Osteocyte (in vitro differentiated cells): ENCODE measurements at regions not wholly inside any gene's neighbourhood (a gene's known extent, or its start where the extent isn't known, plus 50 kb on each side); places are given as distances from the start of the nearest gene placed in this dataset.

Source experiments
- DNase-seq: peaks from one replicate; pipeline ENCODE4 v3.0.0; 2021; ENCODE audit warnings: mixed read lengths; ENCODE audit not compliant: unreplicated experiment; ENCODE audit errors: extremely low spot score
- H3K27ac Mint-ChIP-seq: one replicate; pipeline ENCODE4 v1.8.0; 2021; ENCODE audit warnings: mild to moderate bottlenecking, mixed read lengths; ENCODE audit not compliant: unreplicated experiment
- H3K27me3 Mint-ChIP-seq: one replicate; pipeline ENCODE4 v1.8.0; 2021; ENCODE audit warnings: mixed read lengths; ENCODE audit not compliant: unreplicated experiment
- H3K36me3 Mint-ChIP-seq: one replicate; pipeline ENCODE4 v1.8.0; 2021; ENCODE audit warnings: mixed read lengths; ENCODE audit not compliant: unreplicated experiment
- H3K4me1 Mint-ChIP-seq: one replicate; pipeline ENCODE4 v1.8.0; 2021; ENCODE audit warnings: mixed read lengths; ENCODE audit not compliant: unreplicated experiment
- H3K4me3 Mint-ChIP-seq: one replicate; pipeline ENCODE4 v1.8.0; 2021; ENCODE audit warnings: mild to moderate bottlenecking, moderate library complexity, mixed read lengths; ENCODE audit not compliant: unreplicated experiment
- H3K9me3 Mint-ChIP-seq: one replicate; pipeline ENCODE4 v1.8.0; 2021; ENCODE audit warnings: mixed read lengths; ENCODE audit not compliant: unreplicated experiment
- TF ChIP-seq, protein P1 (sequence below): fragments of 200-600 bp; sonication (generic); IDR thresholded peaks from 2 replicates; pipeline ENCODE4 v1.5.0; 2021; ENCODE audit warnings: antibody characterized with exemption, mild to moderate bottlenecking, moderate library complexity

DNA sequence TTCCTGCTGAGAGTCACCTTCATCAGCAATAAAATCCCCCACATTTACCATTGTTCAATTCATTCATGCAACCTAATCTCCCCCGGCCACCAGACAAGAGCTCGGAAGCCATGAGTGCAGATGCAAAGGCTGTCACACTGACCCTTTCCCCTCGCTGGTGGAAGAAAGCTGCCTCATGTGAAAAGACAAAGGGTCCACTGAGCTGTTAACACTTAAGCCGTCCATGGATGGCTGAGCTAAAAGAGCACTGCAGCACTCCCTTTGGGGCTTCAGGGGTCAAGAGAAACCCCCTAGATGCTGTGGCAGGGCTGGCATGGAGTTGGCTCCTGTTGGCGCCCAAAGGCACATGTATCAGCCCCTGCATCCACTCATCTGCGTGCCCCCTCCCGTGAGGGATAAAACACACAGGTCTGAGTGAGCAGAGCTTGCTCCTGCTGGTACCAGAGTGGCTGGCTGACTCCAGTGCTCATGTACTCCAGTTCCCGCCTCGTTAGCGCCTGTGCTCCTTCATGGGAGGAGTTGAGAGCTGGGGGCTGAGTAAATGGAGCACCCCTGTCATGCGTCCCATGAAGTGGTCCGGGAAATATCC is 216.5 kb downstream of the PDHA2 start:
- Mint-ChIP-seq H3K9me3 (no peaks in the 10 kb centered on the region), H3K27ac (no peak overlapping the region), H3K36me3 (no peaks in the 10 kb centered on the region), H3K4me1 (peaks cover 1% of the 10 kb centered on the region), H3K4me3 (no peak overlapping the region), H3K27me3 (peaks cover 1% of the 10 kb centered on the region)
- no peak for DNase-seq
- TF ChIP-seq, protein P1, sequence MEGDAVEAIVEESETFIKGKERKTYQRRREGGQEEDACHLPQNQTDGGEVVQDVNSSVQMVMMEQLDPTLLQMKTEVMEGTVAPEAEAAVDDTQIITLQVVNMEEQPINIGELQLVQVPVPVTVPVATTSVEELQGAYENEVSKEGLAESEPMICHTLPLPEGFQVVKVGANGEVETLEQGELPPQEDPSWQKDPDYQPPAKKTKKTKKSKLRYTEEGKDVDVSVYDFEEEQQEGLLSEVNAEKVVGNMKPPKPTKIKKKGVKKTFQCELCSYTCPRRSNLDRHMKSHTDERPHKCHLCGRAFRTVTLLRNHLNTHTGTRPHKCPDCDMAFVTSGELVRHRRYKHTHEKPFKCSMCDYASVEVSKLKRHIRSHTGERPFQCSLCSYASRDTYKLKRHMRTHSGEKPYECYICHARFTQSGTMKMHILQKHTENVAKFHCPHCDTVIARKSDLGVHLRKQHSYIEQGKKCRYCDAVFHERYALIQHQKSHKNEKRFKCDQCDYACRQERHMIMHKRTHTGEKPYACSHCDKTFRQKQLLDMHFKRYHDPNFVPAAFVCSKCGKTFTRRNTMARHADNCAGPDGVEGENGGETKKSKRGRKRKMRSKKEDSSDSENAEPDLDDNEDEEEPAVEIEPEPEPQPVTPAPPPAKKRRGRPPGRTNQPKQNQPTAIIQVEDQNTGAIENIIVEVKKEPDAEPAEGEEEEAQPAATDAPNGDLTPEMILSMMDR: no peak

DNA sequence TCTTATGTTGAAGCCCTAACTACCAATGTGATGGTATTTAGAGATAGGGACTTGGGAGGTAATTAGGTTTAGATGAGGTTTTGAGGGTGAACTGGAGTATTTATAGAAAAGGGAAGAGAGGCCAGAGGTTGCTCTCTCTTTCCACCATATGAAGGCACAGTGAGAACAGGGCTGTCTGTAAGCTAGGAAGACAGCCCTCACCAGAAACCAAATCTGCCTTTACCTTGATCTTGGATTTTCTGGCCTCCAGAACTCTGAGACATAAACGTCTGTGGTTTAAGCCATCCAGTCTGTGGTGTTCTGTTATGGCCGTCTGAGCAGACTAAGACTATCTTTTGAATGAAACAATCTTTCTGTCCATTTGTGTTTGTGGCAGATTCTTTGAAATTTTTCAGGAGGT is 223.7 kb downstream of the PDHA2 start:
- Mint-ChIP-seq H3K27ac (no peak overlapping the region), H3K9me3 (no peaks in the 10 kb centered on the region), H3K27me3 (peaks cover 3% of the 10 kb centered on the region), H3K4me1 (no peaks in the 10 kb centered on the region), H3K36me3 (no peaks in the 10 kb centered on the region), H3K4me3 (no peak overlapping the region)
- no peak for DNase-seq
- TF ChIP-seq, protein P1: no peak

DNA sequence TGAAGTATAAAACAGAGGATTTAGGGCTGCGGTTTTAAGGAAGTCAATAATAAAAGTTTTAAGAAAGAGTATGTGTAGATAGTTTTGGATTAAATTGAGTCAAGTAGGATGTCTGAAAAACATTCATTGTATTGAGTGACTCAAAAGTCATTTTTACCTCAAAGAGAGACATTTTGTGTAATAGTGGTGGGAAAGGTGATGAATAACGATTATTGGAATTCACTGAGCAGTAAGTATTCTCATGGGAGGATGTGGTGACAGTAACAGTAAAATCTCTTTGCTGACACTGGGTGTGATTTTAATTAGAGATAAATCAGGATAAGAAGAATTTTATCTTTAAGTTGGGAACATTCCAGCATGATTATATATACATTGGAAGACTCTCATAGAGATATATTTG is 233.6 kb downstream of the PDHA2 start:
- no peaks in the 10 kb centered on the region for H3K9me3 Mint-ChIP-seq
- DNase-seq: no peak
- H3K4me1 Mint-ChIP-seq: no peaks in the 10 kb centered on the region
- TF ChIP-seq, protein P1: no peak
- H3K36me3 Mint-ChIP-seq: no peaks in the 10 kb centered on the region
- no peak overlapping the region for H3K4me3 Mint-ChIP-seq
- no peak overlapping the region for H3K27ac Mint-ChIP-seq
- peaks cover 2% of the 10 kb centered on the region for H3K27me3 Mint-ChIP-seq

DNA sequence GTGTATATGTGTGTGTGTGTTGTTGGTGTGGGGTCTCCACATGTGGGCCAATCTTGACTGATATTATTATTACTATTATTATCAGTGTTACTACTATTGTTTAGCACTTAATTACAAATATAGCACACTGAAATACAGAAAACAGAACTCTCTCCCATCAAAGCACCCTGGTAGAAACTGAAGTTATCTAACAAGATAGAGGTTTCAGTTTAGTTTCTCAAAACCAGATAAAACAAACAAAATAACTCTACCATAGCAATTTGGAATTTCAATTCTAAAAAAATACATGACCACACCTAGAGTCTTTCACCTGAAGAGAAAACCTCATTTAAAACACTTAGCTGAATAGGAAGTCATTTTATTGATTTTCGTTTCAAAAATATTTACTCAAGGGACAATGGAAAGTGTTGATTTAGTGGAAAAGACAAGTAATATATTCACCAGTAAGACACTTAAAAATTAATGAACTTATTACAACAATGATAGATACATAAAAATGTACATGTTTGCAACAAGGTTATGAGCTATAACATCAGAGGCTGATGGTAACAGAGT is 252.3 kb downstream of the PDHA2 start:
- H3K27me3 Mint-ChIP-seq: no peaks in the 10 kb centered on the region
- no peak for DNase-seq
- no peak overlapping the region for H3K4me3 Mint-ChIP-seq
- TF ChIP-seq, protein P1: no peak
- no peaks in the 10 kb centered on the region for H3K4me1 Mint-ChIP-seq
- no peaks in the 10 kb centered on the region for H3K36me3 Mint-ChIP-seq
- peaks cover 8% of the 10 kb centered on the region for H3K9me3 Mint-ChIP-seq
- H3K27ac Mint-ChIP-seq: no peak overlapping the region

DNA sequence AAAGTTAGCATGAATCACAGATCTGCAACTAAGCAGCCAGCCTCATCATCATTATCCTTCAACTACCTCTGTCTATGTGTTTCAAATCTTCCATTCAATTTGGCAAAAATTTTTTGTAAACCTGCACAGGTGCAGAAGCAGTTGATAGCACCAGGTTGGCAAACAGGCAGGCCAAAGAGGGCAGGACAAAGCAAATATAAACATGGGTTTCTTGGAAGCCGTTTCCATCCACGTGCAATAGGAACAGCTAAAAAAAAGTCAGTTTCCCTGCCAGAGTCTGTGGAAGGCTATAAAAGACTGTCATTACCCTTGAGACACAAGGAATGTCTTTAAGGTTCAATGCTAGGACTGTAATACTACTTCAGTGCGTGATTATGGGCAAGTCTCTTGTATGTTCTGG is 253.2 kb downstream of the PDHA2 start:
- H3K4me3 Mint-ChIP-seq: no peak overlapping the region
- no peak for DNase-seq
- TF ChIP-seq, protein P1: no peak

More for the DNA sequence above, 253.2 kb downstream of the PDHA2 start:
- H3K4me1 Mint-ChIP-seq: no peaks in the 10 kb centered on the region
- H3K9me3 Mint-ChIP-seq: peaks cover 8% of the 10 kb centered on the region
- H3K27ac Mint-ChIP-seq: no peak overlapping the region
- no peaks in the 10 kb centered on the region for H3K27me3 Mint-ChIP-seq
- H3K36me3 Mint-ChIP-seq: no peaks in the 10 kb centered on the region
